Brain microvascular endothelial cell (primary cell): ENCODE measurements at regions not wholly inside any gene's neighbourhood (a gene's known extent, or its start where the extent isn't known, plus 50 kb on each side); places are given as distances from the start of the nearest gene placed in this dataset.

ENCODE experiments used
- DNase-seq: peaks from one replicate; pipeline ENCODE4 v3.0.0-alpha.2; 2020
- H3K27ac ChIP-seq: fragments of 250-450 bp; sonication (Bioruptor Pico); 2 replicates; pipeline ENCODE4 v1.5.1; 2020; ENCODE audit warnings: mild to moderate bottlenecking, moderate library complexity
- H3K27me3 ChIP-seq: fragments of 250-450 bp; sonication (Bioruptor Pico); replicated peaks from 2 replicates; pipeline ENCODE4 v1.5.1; 2020; ENCODE audit warnings: mild to moderate bottlenecking
- H3K36me3 ChIP-seq: fragments of 250-450 bp; sonication (Bioruptor Pico); replicated peaks from 2 replicates; pipeline ENCODE4 v1.5.1; 2020; ENCODE audit warnings: mild to moderate bottlenecking
- H3K4me3 ChIP-seq: 2 replicates; pipeline ENCODE4 v1.5.1; 2011; ENCODE audit warnings: low read depth, mild to moderate bottlenecking, control low read depth, low read length, moderate library complexity
- in situ Hi-C: cut with HindIII; loops from 2 replicates; pipeline ENCODE4 v1.10.0; 2017; ENCODE audit warnings: low sequenced_read_pairs, low pct_ligation_motif_present
- TF ChIP-seq, protein P1 (sequence below): IDR thresholded peaks from 2 replicates; pipeline ENCODE4 v1.5.1; 2011; ENCODE audit warnings: low read depth, mild to moderate bottlenecking, moderate library complexity, low read length, control low read depth, inconsistent platforms; ENCODE audit errors: missing control alignments

DNA sequence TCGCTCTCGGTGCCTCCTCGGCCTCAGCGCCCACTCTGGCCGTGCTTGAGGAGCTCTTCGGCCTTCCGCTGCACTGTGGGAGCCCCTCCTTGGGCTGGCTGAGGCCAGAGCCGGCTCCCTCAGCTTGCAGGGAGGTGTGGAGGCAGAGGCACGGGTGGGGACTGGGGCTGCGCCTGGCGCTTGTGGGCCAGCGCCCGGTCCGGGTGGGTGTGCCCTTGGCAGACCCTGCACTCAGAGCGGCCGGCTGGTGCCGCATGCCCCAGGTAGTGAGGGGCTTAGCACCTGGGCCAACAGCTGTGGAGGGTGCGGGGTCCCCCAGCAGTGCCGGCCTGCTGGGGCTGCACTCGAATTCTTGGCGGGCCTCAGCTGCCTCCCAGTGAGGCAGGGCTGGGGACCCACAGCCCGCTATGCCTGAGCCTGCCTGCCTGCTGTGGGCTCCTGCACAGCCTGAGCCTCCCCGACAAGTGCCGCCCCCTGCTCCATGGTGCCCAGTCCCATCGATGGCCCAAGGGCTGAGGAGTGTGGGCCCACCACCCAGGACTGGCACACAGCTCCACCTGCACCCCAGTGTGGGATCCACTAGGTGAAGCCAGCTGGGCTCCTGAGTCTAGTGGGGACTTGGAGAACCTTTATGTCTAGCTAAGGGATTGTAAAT lies 2085.2 kb upstream of the ACO1 start:
- TF ChIP-seq, protein P1, sequence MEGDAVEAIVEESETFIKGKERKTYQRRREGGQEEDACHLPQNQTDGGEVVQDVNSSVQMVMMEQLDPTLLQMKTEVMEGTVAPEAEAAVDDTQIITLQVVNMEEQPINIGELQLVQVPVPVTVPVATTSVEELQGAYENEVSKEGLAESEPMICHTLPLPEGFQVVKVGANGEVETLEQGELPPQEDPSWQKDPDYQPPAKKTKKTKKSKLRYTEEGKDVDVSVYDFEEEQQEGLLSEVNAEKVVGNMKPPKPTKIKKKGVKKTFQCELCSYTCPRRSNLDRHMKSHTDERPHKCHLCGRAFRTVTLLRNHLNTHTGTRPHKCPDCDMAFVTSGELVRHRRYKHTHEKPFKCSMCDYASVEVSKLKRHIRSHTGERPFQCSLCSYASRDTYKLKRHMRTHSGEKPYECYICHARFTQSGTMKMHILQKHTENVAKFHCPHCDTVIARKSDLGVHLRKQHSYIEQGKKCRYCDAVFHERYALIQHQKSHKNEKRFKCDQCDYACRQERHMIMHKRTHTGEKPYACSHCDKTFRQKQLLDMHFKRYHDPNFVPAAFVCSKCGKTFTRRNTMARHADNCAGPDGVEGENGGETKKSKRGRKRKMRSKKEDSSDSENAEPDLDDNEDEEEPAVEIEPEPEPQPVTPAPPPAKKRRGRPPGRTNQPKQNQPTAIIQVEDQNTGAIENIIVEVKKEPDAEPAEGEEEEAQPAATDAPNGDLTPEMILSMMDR = no peak
- in situ Hi-C loops = no loop called here

DNA sequence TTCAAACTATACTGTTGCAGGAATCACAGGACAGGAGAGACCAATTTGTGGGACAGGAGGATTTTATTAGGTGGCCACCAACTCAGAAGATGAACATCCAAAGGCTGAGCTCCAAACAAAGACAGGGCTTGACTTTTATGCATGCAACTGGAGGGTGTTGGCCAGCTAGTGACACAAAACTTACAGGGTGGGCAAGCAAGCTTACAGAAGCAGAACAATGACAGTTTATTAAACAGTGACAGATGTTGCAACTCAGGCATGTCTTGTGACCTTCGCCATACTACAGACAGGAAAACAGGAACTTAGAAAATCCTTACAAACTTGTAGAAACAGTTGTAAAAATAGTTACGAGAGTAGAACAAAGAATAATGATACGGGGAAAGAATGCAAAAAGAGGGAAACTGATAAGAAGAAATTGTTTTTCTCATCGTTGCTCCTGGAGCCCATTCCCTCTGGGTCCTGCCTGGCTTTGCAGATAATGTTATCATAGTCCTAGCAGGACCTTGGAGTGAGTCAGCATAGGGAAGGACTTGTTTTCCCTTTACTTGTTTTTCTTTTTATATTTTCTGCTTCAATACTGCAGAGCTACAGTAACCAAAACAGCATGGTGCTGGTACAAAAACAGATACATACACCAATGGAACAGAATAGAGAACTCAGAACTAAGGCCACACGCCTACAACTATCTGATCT lies 2083.0 kb upstream of the ACO1 start:
- in situ Hi-C loops = no loop called here
- TF ChIP-seq, protein P1 = no peak
- Histone ChIP-seq H3K27me3 (no peaks in the 10 kb centered on the region), H3K4me3 (no peak overlapping the region), H3K27ac (no peak overlapping the region), H3K36me3 (no peaks in the 10 kb centered on the region)
- DNase-seq = no peak

More for the DNA sequence above, 2085.2 kb upstream of the ACO1 start:
- H3K4me3 ChIP-seq = no peak overlapping the region
- no peaks in the 10 kb centered on the region for H3K27me3 ChIP-seq
- H3K27ac ChIP-seq = no peak overlapping the region
- H3K36me3 ChIP-seq = no peaks in the 10 kb centered on the region
- DNase-seq = no peak

DNA sequence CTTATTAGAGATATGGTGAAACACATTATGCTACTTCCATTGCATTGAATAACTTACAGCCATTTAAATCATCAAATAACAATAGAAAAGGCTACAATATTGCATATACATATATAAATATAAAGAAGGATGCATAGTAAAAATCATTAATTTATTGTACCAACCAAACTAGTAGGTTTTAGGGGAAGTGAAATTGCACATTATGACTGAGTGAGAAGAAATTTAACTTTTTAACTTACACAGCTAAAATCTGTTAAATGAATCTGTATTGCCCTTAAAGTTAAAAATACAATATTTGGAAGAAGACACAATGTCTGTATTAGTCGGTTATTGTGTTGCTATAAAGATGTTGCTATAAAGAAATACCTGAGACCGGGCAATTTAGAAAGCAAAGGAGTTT lies 2073.7 kb upstream of the ACO1 start:
- no peak for DNase-seq
- Histone ChIP-seq H3K27ac (no peak overlapping the region), H3K4me3 (no peak overlapping the region), H3K27me3 (no peaks in the 10 kb centered on the region), H3K36me3 (no peaks in the 10 kb centered on the region)
- TF ChIP-seq, protein P1 = no peak
- in situ Hi-C loops = no loop called here

DNA sequence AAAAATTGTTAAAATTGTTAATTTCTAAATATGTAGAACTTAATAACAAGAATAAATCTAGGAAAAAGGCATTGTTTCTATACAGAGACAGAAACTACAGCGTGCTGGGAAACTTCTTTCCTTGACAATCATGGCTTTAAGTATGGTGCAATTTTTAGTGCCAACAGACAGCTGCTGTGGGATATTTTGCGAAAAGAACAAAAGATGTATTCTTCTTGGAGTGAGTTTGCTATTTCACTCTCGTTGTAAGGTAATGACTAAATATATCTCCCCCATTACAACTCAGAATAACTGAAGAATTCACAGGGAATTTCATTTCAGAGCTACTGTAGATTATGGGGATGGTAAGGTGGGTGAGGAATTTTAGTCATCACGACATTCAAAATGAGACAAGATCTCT lies 2055.0 kb upstream of the ACO1 start:
- Histone ChIP-seq H3K36me3 (no peaks in the 10 kb centered on the region), H3K27ac (no peak overlapping the region), H3K27me3 (no peaks in the 10 kb centered on the region), H3K4me3 (no peak overlapping the region)
- no peak for DNase-seq
- TF ChIP-seq, protein P1 = no peak
- in situ Hi-C loops = no loop called here

DNA sequence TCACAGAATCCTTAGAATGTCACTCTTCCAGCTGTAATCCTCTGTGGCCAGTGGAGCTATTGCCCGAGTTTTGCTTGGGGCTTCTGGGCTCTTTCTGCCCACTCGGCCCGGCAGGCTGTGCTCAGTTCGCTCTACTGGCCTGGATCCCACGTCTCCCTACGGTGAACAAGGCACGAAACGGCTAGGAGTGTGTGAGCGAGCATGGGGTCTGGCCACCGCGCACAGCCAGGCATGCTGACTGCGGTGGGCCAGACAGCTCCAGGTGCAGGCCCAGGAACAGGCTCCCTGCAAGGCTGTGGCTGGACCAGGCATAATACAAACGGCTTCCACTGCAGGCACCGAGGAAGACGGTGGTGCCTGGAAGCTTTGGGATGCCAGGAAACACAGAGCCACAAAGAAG lies 2035.5 kb upstream of the ACO1 start:
- DNase-seq = no peak
- H3K27me3 ChIP-seq = no peaks in the 10 kb centered on the region
- TF ChIP-seq, protein P1 = no peak
- no peak overlapping the region for H3K27ac ChIP-seq
- no peak overlapping the region for H3K4me3 ChIP-seq
- in situ Hi-C loops = no loop called here
- H3K36me3 ChIP-seq = no peaks in the 10 kb centered on the region
